Glutamatergic neuron (in vitro differentiated cells): ENCODE measurements at regions not wholly inside any gene's neighbourhood (a gene's known extent, or its start where the extent isn't known, plus 50 kb on each side); places are given as distances from the start of the nearest gene placed in this dataset.

Experiments
- DNase-seq: peaks from one replicate; pipeline ENCODE4 v3.0.0; 2022
- H3K27ac Mint-ChIP-seq: one replicate; pipeline ENCODE4 v1.8.0; 2020; ENCODE audit warnings: mild to moderate bottlenecking, mixed read lengths, inconsistent platforms; ENCODE audit not compliant: unreplicated experiment
- H3K27me3 Mint-ChIP-seq: one replicate; pipeline ENCODE4 v1.8.0; 2020; ENCODE audit warnings: mild to moderate bottlenecking, moderate library complexity, mixed read lengths, inconsistent platforms; ENCODE audit not compliant: unreplicated experiment
- H3K36me3 Mint-ChIP-seq: one replicate; pipeline ENCODE4 v1.8.0; 2020; ENCODE audit warnings: mild to moderate bottlenecking, mixed read lengths, inconsistent platforms; ENCODE audit not compliant: unreplicated experiment
- H3K4me1 Mint-ChIP-seq: one replicate; pipeline ENCODE4 v1.8.0; 2020; ENCODE audit warnings: mild to moderate bottlenecking, low read depth, mixed read lengths, inconsistent platforms; ENCODE audit not compliant: unreplicated experiment
- H3K4me3 Mint-ChIP-seq: one replicate; pipeline ENCODE4 v1.8.0; 2020; ENCODE audit warnings: mild to moderate bottlenecking, mixed read lengths, inconsistent platforms; ENCODE audit not compliant: unreplicated experiment
- H3K9me3 Mint-ChIP-seq: one replicate; pipeline ENCODE4 v1.8.0; 2020; ENCODE audit warnings: mild to moderate bottlenecking, moderate library complexity, mixed read lengths, inconsistent platforms; ENCODE audit not compliant: unreplicated experiment
- CTCF ChIP-seq: fragments of 200-600 bp; sonication (generic); IDR thresholded peaks from one replicate; pipeline ENCODE4 v1.5.0; 2021; ENCODE audit not compliant: partially characterized antibody, unreplicated experiment

- Mint-ChIP-seq H3K4me3 (no peak overlapping the region), H3K4me1 (no peaks in the 10 kb centered on the region), H3K36me3 (no peaks in the 10 kb centered on the region), H3K27ac (no peak overlapping the region), H3K9me3 (peaks cover 2% of the 10 kb centered on the region), H3K27me3 (peaks cover 2% of the 10 kb centered on the region)
- TF ChIP-seq CTCF: no peak
- DNase-seq: no peak
These were observed 73.0 kb upstream of the ACSL1 start for GRCh38 chr4:184898793-184899192.

DNA sequence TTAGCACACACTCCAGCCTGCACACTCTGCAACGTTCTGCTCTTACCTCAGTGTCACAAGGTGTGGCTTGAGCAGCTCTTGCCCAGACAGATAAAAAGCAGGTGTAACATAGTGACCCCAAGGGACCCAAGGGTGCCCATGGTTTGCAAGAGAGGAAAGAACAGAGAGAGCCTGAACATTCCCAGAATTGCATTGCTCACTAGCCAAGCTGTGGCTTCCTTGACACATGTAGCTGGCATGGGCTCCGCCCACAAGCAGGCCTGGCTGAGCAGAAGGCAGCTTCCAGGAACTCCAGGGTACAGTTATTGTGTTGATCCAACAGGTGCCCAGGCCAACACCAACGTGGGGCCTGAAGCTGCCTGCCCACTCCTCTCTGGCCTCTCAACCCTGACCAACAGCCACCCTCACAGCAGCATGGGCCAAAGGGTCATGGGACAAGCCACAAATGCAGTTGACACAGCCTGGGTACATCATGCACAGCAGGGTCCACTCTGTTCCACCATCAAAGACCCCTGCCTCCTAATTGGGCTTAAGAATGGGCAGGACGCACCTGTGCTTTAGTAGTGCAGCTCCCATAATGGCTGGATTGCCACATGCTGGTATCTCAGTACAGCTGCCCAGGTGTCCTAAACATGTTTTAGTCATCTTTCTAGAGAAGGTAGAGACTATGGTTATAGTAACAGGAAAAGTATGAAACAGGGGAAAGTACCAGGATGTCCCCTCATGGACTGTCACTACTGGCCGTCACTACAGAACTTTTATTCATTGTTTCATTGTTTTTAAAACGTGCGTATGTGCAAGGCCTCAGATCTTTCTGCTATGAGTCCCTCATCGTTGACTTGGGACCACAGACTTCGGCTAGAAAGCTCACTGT is 73.7 kb upstream of the ACSL1 start:
- Mint-ChIP-seq H3K27me3 (peaks cover 2% of the 10 kb centered on the region), H3K4me1 (no peaks in the 10 kb centered on the region), H3K36me3 (no peaks in the 10 kb centered on the region), H3K9me3 (peaks cover 2% of the 10 kb centered on the region), H3K27ac (no peak overlapping the region), H3K4me3 (no peak overlapping the region)
- no peak for DNase-seq
- TF ChIP-seq CTCF: no peak

DNA sequence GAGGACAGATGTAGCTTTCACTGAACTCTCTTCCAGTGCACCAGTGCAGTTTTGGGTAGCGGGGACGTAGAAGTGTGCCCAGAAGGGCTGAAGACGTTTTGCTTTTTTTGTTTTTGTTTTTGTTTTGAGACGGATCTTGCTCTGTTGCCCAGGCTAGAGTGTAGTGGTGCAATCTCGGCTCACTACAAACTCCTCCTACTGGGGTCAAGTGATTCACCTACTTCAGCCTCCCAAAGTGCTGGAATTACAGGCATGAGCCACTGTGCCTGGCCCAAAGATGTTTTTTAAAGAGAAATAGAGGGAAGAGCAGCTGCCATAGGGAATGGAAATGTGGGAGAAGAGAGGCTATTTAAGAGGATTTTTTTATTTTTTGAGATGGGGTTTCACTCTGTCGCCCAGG is 74.4 kb upstream of the ACSL1 start:
- DNase-seq: no peak
- peaks cover 2% of the 10 kb centered on the region for H3K27me3 Mint-ChIP-seq
- TF ChIP-seq CTCF: no peak
- H3K4me1 Mint-ChIP-seq: no peaks in the 10 kb centered on the region
- no peak overlapping the region for H3K4me3 Mint-ChIP-seq
- H3K36me3 Mint-ChIP-seq: no peaks in the 10 kb centered on the region
- H3K27ac Mint-ChIP-seq: no peak overlapping the region
- H3K9me3 Mint-ChIP-seq: peaks cover 2% of the 10 kb centered on the region

- H3K36me3 Mint-ChIP-seq: no peaks in the 10 kb centered on the region
- no peak overlapping the region for H3K27ac Mint-ChIP-seq
- H3K4me1 Mint-ChIP-seq: no peaks in the 10 kb centered on the region
- peaks cover 2% of the 10 kb centered on the region for H3K27me3 Mint-ChIP-seq
- TF ChIP-seq CTCF: no peak
- H3K9me3 Mint-ChIP-seq: peaks cover 2% of the 10 kb centered on the region
- no peak overlapping the region for H3K4me3 Mint-ChIP-seq
- no peak for DNase-seq
These were observed 76.8 kb upstream of the ACSL1 start for GRCh38 chr4:184902550-184902949.

DNA sequence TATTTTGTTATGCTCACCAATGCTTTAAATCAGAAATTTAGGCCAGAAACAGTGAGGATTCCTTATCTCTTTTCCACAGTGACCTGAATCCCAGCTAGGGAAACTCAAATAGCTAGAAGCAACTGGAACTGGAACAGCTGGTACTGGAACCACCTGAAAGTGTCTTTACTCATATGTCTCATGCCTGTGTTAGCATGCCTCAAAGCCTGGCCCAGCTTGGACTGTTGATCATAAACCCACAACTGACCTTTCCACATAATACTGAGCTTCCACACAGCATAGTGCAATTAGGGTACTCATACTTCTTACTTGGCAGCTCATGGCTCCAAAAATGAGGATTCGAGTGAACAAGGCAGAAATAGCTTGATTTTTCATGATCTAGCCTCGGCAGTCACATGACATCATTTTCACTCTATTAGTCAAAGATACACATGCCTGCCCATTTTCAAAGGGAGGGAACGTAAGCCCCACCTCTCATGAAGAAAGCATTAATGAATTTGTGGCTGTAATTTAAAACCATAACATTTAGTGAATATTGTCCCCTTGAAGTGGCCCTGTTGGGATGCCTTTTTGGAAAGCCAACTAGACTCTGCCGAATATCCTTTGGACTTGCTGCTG is 80.8 kb upstream of the ACSL1 start:
- Mint-ChIP-seq H3K27ac (no peak overlapping the region), H3K4me3 (no peak overlapping the region), H3K36me3 (peaks cover 16% of the 10 kb centered on the region), H3K9me3 (peaks cover 2% of the 10 kb centered on the region), H3K4me1 (no peaks in the 10 kb centered on the region), H3K27me3 (no peaks in the 10 kb centered on the region)
- TF ChIP-seq CTCF: no peak
- DNase-seq: no peak
